H1 (cell line): ENCODE measurements at regions not wholly inside any gene's neighbourhood (a gene's known extent, or its start where the extent isn't known, plus 50 kb on each side); places are given as distances from the start of the nearest gene placed in this dataset.

Experiments used
- CBX5 ChIP-seq: fragments of 300-800, 300-1000 bp; sonication (generic); IDR thresholded peaks from 2 replicates; pipeline ENCODE4 v1.7.1; 2016; ENCODE audit warnings: antibody characterized with exemption, low read length, low read depth
- CBX8 ChIP-seq: fragments of 300-800, 300-1000 bp; sonication (generic); IDR thresholded peaks from 2 replicates; pipeline ENCODE4 v1.7.1; 2016; ENCODE audit warnings: low read depth, low read length, borderline replicate concordance
- EGR1 ChIP-seq: IDR thresholded peaks from 2 replicates; pipeline ENCODE4 v1.6.1; 2011; ENCODE audit warnings: low read depth, low read length, borderline replicate concordance
- EP300 ChIP-seq, 2 experiments: IDR thresholded peaks; 1 replicate in 1 of 2; 2 replicates in 1 of 2; pipeline ENCODE4 v1.6.1; 2011 to 2012; ENCODE audit warnings: low read depth in 2 of 2, low read length in 2 of 2, mild to moderate bottlenecking in 2 of 2, borderline replicate concordance in 1 of 2, inconsistent platforms in 1 of 2, moderate library complexity in 1 of 2
- MAFK ChIP-seq: IDR thresholded peaks from 2 replicates; pipeline ENCODE4 v1.6.1; 2012; ENCODE audit warnings: low read depth, mild to moderate bottlenecking, improper control_type of control experiment, low read length
- POLR2A ChIP-seq, 2 experiments: IDR thresholded peaks; 1 replicate in 1 of 2; 2 replicates in 1 of 2; pipeline ENCODE4 v1.6.1; 2011; ENCODE audit warnings: low read depth in 2 of 2, low read length in 2 of 2, mild to moderate bottlenecking in 2 of 2; ENCODE audit errors: control extremely low read depth in 1 of 2
- POLR2AphosphoS5 ChIP-seq: IDR thresholded peaks from 2 replicates; pipeline ENCODE4 v1.6.1; 2011; ENCODE audit warnings: low read depth, low read length
- RAD21 ChIP-seq, 2 experiments: IDR thresholded peaks in 1 of 2; conservative IDR thresholded peaks in 1 of 2; 2 replicates each; pipeline ENCODE4 v1.6.1; 2011; ENCODE audit warnings: low read depth in 2 of 2, low read length in 2 of 2, improper control_type of control experiment in 1 of 2, inconsistent platforms in 1 of 2, mild to moderate bottlenecking in 1 of 2, moderate library complexity in 1 of 2
- SIX5 ChIP-seq: IDR thresholded peaks from 2 replicates; pipeline ENCODE4 v1.6.1; 2011; ENCODE audit warnings: mild to moderate bottlenecking, low read depth, low read length
- TEAD4 ChIP-seq: IDR thresholded peaks from 2 replicates; pipeline ENCODE4 v1.6.1; 2012; ENCODE audit warnings: low read depth, low read length, inconsistent platforms, mixed read lengths
- YY1 ChIP-seq: IDR thresholded peaks from 2 replicates; pipeline ENCODE4 v1.6.1; 2011; ENCODE audit warnings: low read depth, mild to moderate bottlenecking, low read length
- ZNF274 ChIP-seq: IDR thresholded peaks from 2 replicates; pipeline ENCODE4 v1.7.0; 2012; ENCODE audit warnings: low read length, borderline replicate concordance; ENCODE audit errors: extremely low read depth
- TF ChIP-seq, protein P1 (sequence below), 3 experiments: IDR thresholded peaks; 1 replicate in 2 of 3; 2 replicates in 1 of 3; pipeline versions ENCODE4 v1.5.1 to v1.6.1; 2011; ENCODE audit warnings: low read length in 3 of 3, mild to moderate bottlenecking in 3 of 3, inconsistent platforms in 2 of 3, low read depth in 1 of 3, moderate library complexity in 1 of 3; ENCODE audit not compliant: insufficient read depth in 1 of 3; ENCODE audit errors: control extremely low read depth in 1 of 3

DNA sequence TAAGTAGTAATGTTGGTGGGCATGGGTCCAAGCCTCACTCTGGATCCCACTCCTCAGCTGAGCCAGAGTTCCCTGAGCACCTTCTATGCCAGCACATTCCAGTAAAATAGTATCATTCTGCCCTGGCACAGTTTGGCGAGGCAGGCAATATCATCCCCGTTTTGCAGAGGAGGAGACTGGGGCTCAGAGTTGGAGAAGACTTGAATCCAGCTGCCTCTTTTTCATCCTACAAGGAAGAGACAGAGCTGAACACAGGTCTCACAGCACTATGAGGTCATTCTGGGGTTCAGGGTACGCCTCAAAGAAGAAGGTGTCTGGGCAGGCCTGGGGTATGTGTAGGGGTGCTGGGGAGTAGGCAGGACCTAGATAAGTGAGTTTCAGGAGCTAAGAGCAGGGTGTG is 103.9 kb upstream of the STX18 start:
- no peak for TF ChIP-seq POLR2AphosphoS5
- TF ChIP-seq, protein P1, sequence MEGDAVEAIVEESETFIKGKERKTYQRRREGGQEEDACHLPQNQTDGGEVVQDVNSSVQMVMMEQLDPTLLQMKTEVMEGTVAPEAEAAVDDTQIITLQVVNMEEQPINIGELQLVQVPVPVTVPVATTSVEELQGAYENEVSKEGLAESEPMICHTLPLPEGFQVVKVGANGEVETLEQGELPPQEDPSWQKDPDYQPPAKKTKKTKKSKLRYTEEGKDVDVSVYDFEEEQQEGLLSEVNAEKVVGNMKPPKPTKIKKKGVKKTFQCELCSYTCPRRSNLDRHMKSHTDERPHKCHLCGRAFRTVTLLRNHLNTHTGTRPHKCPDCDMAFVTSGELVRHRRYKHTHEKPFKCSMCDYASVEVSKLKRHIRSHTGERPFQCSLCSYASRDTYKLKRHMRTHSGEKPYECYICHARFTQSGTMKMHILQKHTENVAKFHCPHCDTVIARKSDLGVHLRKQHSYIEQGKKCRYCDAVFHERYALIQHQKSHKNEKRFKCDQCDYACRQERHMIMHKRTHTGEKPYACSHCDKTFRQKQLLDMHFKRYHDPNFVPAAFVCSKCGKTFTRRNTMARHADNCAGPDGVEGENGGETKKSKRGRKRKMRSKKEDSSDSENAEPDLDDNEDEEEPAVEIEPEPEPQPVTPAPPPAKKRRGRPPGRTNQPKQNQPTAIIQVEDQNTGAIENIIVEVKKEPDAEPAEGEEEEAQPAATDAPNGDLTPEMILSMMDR (IDR thresholded peaks at IDR 0.05; ENCODE audit: control extremely low read depth in 1 of 3, insufficient read depth in 1 of 3, low read depth in 1 of 3, low read length in 3 of 3) = no peak
- no peak for TF ChIP-seq RAD21 (IDR thresholded peaks at IDR 0.05 in 1 of 2, conservative IDR thresholded peaks at IDR 0.05 in 1 of 2; ENCODE audit: low read depth in 2 of 2, low read length in 2 of 2)
- TF ChIP-seq EGR1 = no peak
- no peak for TF ChIP-seq YY1
- no peak for TF ChIP-seq CBX8
- TF ChIP-seq CBX5 = no peak
- TF ChIP-seq MAFK = no peak
- no peak for TF ChIP-seq POLR2A (IDR thresholded peaks at IDR 0.05; ENCODE audit: control extremely low read depth in 1 of 2, low read depth in 2 of 2, low read length in 2 of 2)
- no peak for TF ChIP-seq TEAD4
- no peak for TF ChIP-seq ZNF274
- TF ChIP-seq SIX5 = no peak
- no peak for TF ChIP-seq EP300 (IDR thresholded peaks at IDR 0.05; ENCODE audit: borderline replicate concordance in 1 of 2, low read depth in 2 of 2, low read length in 2 of 2)
